OCI-LY7 (cell line): ENCODE measurements at regions not wholly inside any gene's neighbourhood (a gene's known extent, or its start where the extent isn't known, plus 50 kb on each side); places are given as distances from the start of the nearest gene placed in this dataset.

ENCODE experiments used
- BruUV-seq: library from RNA; stranded (reverse); fragments of 400-500 nt; replicated peaks from 2 replicates; lab custom pipeline; 2021; lab: Mats Ljungman, UMichigan
- CTCF ChIA-PET: fragments of 300-600 bp; sonication (Branson Sonifier 250); formaldehyde crosslinking; loops from one replicate; lab custom pipeline; 2022; ENCODE audit warnings: antibody characterized with exemption; ENCODE audit not compliant: unreplicated experiment; lab: Charles Lee
- POLR2A ChIA-PET: fragments of 300-600 bp; sonication (Branson Sonifier 250); formaldehyde crosslinking; loops from one replicate; lab custom pipeline; 2022; ENCODE audit warnings: antibody characterized with exemption; lab: Charles Lee
- DNase-seq: peaks from one replicate; pipeline ENCODE4 v3.0.0-alpha.2; 2015; ENCODE audit warnings: low spot score
- H2AFZ ChIP-seq: fragments of 200-600 bp; sonication (generic), shearing (Covaris generic); 2 replicates; pipeline ENCODE4 v1.6.1; 2014; ENCODE audit warnings: mild to moderate bottlenecking, antibody characterized with exemption, low read length, moderate library complexity
- H3K27ac ChIP-seq: fragments of 200-600 bp; sonication (generic); 2 replicates; pipeline ENCODE4 v1.5.1; 2014; ENCODE audit warnings: mixed run types, low read depth, mild to moderate bottlenecking, moderate library complexity, low read length, inconsistent platforms; ENCODE audit not compliant: poor library complexity, severe bottlenecking
- H3K36me3 ChIP-seq: fragments of 200-600 bp; sonication (generic); 2 replicates; pipeline ENCODE4 v1.6.1; 2014; ENCODE audit warnings: mild to moderate bottlenecking, antibody characterized with exemption, low read length, moderate library complexity, mixed read lengths; ENCODE audit not compliant: insufficient read depth
- H3K4me1 ChIP-seq: fragments of 200-600 bp; sonication (generic); 2 replicates; pipeline ENCODE4 v1.5.1; 2014; ENCODE audit warnings: mild to moderate bottlenecking, low read length; ENCODE audit not compliant: insufficient read depth, poor library complexity, severe bottlenecking
- H3K4me2 ChIP-seq: fragments of 200-600 bp; sonication (generic); 2 replicates; pipeline ENCODE4 v1.6.1; 2014; ENCODE audit warnings: mild to moderate bottlenecking, low read length
- H3K4me3 ChIP-seq: fragments of 200-600 bp; sonication (generic); 2 replicates; pipeline ENCODE4 v1.5.1; 2014; ENCODE audit warnings: mild to moderate bottlenecking, low read depth, low read length; ENCODE audit not compliant: poor library complexity, severe bottlenecking
- H3K79me2 ChIP-seq: fragments of 200-600 bp; sonication (generic); 2 replicates; pipeline ENCODE4 v1.6.1; 2016; ENCODE audit warnings: low read depth, mild to moderate bottlenecking, low read length, moderate library complexity, mixed read lengths; ENCODE audit not compliant: insufficient read depth
- H3K9me2 ChIP-seq: fragments of 200-600 bp; sonication (generic); 2 replicates; pipeline ENCODE4 v1.6.1; 2016; ENCODE audit warnings: mild to moderate bottlenecking, low read length, mixed read lengths; ENCODE audit not compliant: insufficient read depth
- H3K9me3 ChIP-seq: fragments of 200-600 bp; sonication (generic); 2 replicates; pipeline ENCODE4 v1.6.1; 2014; ENCODE audit warnings: mild to moderate bottlenecking, mixed run types, low read length, mixed read lengths
- H4K20me1 ChIP-seq: fragments of 200-600 bp; sonication (generic); 2 replicates; pipeline ENCODE4 v1.6.1; 2014; ENCODE audit warnings: mild to moderate bottlenecking, antibody characterized with exemption, low read length, moderate library complexity, mixed read lengths; ENCODE audit not compliant: insufficient read depth
- EZH2phosphoT487 ChIP-seq: fragments of 200-600 bp; sonication (generic); IDR thresholded peaks from 2 replicates; pipeline ENCODE4 v1.6.1; 2018; ENCODE audit warnings: low read depth, borderline replicate concordance, mild to moderate bottlenecking, mixed run types, antibody characterized with exemption, low read length, moderate library complexity, mixed read lengths
- intact Hi-C: fragments of 100-400 bp; cut with micrococcal nuclease; formaldehyde crosslinking; loops from one replicate; pipeline ENCODE4 v1.10.0; 2022; ENCODE audit not compliant: unreplicated experiment
- TF ChIP-seq, protein P1 (sequence below): fragments of 200-600 bp; sonication (generic); conservative IDR thresholded peaks from 2 replicates; pipeline ENCODE4 v1.5.1; 2014; ENCODE audit warnings: mild to moderate bottlenecking, antibody characterized with exemption, low read length, moderate library complexity, mixed read lengths

DNA sequence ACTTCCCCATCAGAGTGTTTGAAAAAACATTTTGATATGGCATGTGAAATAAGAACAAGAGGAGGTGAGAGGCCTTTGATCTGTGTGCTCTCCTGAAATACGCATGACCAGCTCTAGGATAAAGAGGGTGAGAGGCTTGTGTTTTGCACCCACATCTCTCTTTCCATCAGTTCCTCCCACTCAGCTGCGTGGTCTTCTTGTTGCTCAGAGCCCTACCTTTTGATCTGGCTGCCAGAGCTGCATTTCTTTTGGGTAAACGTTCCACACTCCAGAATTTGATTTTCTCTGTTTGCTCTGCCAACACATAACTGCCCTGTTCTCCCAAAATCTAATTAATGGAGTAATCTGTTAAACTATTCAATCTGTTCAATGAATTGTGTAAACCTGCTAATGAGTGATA is 72.0 kb upstream of the FN1 start:
- DNase-seq, result no peak
- H3K27ac ChIP-seq, result no peak overlapping the region
- no peak overlapping the region for H2AFZ ChIP-seq
- POLR2A ChIA-PET, result no interaction called here
- H3K36me3 ChIP-seq, result no peaks in the 10 kb centered on the region
- TF ChIP-seq, protein P1, sequence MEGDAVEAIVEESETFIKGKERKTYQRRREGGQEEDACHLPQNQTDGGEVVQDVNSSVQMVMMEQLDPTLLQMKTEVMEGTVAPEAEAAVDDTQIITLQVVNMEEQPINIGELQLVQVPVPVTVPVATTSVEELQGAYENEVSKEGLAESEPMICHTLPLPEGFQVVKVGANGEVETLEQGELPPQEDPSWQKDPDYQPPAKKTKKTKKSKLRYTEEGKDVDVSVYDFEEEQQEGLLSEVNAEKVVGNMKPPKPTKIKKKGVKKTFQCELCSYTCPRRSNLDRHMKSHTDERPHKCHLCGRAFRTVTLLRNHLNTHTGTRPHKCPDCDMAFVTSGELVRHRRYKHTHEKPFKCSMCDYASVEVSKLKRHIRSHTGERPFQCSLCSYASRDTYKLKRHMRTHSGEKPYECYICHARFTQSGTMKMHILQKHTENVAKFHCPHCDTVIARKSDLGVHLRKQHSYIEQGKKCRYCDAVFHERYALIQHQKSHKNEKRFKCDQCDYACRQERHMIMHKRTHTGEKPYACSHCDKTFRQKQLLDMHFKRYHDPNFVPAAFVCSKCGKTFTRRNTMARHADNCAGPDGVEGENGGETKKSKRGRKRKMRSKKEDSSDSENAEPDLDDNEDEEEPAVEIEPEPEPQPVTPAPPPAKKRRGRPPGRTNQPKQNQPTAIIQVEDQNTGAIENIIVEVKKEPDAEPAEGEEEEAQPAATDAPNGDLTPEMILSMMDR, result no peak
- no peak for TF ChIP-seq EZH2phosphoT487
- no TSS peak for BruUV-seq
- H3K9me3 ChIP-seq, result no peaks in the 10 kb centered on the region
- intact Hi-C loops, result no loop called here
- H3K4me1 ChIP-seq, result no peaks in the 10 kb centered on the region
- H3K79me2 ChIP-seq, result no peaks in the 10 kb centered on the region
- no peaks in the 10 kb centered on the region for H4K20me1 ChIP-seq
- H3K4me2 ChIP-seq, result no peak overlapping the region
- H3K9me2 ChIP-seq, result 0 out of 2 replicates have a peak, but pooled peaks cover 3% of the 10 kb centered on the region
- CTCF ChIA-PET, result no interaction called here
- no peak overlapping the region for H3K4me3 ChIP-seq

DNA sequence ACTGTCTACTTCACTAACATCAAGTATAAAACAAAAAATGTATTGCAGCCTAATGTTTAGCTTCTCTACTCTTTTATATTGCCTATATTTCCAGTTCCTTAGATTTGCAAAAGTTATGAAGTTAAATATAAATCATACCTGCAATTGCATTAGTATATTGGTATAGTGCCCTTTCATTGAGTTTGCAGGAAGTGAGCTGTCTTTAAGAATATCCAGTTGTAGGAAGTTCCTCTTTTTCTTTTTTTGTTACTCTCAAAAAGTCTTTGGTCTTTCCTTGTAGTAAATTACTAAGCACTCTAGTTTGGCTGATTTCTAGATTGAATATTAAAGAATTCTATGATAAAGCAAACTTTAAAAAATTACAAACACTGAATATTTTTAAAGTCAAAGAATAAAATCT is 71.3 kb upstream of the FN1 start:
- no peaks in the 10 kb centered on the region for H3K79me2 ChIP-seq
- H4K20me1 ChIP-seq, result no peaks in the 10 kb centered on the region
- H3K27ac ChIP-seq, result no peak overlapping the region
- no TSS peak for BruUV-seq
- ChIA-PET CTCF (no interaction called here), POLR2A (interaction anchor here (0.7 kb wide), 3 partner anchors 12 to 565 kb away, joined by 3 to 11 read pairs (median 7); no protein-coding TSS in a partner anchor)
- intact Hi-C loops, result no loop called here
- H3K36me3 ChIP-seq, result no peaks in the 10 kb centered on the region
- no peaks in the 10 kb centered on the region for H3K9me3 ChIP-seq
- DNase-seq, result no peak
- H2AFZ ChIP-seq, result no peak overlapping the region
- no peaks in the 10 kb centered on the region for H3K4me1 ChIP-seq
- H3K9me2 ChIP-seq, result 0 out of 2 replicates have a peak, but pooled peaks cover 3% of the 10 kb centered on the region
- TF ChIP-seq, protein P1, result no peak
- no peak for TF ChIP-seq EZH2phosphoT487
- H3K4me3 ChIP-seq, result no peak overlapping the region
- H3K4me2 ChIP-seq, result no peak overlapping the region

DNA sequence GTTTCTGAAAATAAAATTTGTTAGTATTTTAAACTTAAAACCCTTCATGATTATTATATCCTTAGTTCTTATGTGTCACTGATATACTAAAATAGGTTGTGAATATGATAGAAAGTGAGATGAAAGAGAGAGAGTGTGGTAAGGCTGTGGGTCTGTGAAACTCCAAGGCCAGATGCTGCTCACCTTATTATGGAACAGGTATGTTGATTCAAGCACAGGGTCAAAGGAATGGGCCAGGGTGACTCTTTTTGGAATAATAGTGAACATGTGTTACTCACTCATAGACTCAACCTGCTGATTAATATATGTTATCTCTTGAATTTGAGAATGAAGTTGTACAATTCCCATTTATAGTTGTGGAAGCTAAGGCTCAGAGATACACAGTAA is 70.7 kb upstream of the FN1 start:
- intact Hi-C loops, result no loop called here
- no peak for DNase-seq
- Histone ChIP-seq H2AFZ (no peak overlapping the region), H4K20me1 (no peaks in the 10 kb centered on the region), H3K27ac (no peak overlapping the region), H3K4me3 (no peak overlapping the region), H3K36me3 (no peaks in the 10 kb centered on the region), H3K9me3 (no peaks in the 10 kb centered on the region), H3K9me2 (0 out of 2 replicates have a peak, but pooled peaks cover 3% of the 10 kb centered on the region), H3K79me2 (no peaks in the 10 kb centered on the region), H3K4me2 (no peak overlapping the region), H3K4me1 (no peaks in the 10 kb centered on the region)
- no TSS peak for BruUV-seq
- TF ChIP-seq, protein P1, result no peak
- POLR2A ChIA-PET, result interaction anchor here (0.6 to 0.7 kb wide), 4 partner anchors 11 to 565 kb away, joined by 3 to 11 read pairs (median 5); no protein-coding TSS in a partner anchor
- CTCF ChIA-PET, result no interaction called here
